Adrenal gland (tissue), 5 donors: ENCODE measurements at regions not wholly inside any gene's neighbourhood (a gene's known extent, or its start where the extent isn't known, plus 50 kb on each side); places are given as distances from the start of the nearest gene placed in this dataset.

Experiments
- CTCF ChIP-seq, 6 experiments: fragments of 450-650 bp in 4 of 6; fragments of 200-600 bp in 2 of 6; sonication (generic) in 1 of 6; IDR thresholded peaks; 1 replicate in 5 of 6; 2 replicates in 1 of 6; pipeline versions ENCODE4 v1.5.1 to v1.8.0; 2016 to 2021; ENCODE audit warnings: antibody characterized with exemption in 6 of 6, mild to moderate bottlenecking in 2 of 6, moderate library complexity in 1 of 6
- POLR2A ChIP-seq, 2 donors: fragments of 450-650 bp; IDR thresholded peaks; one replicate each; pipeline ENCODE4 v1.6.1; 2017; ENCODE audit warnings: antibody characterized with exemption in 2 of 2, mild to moderate bottlenecking in 2 of 2, moderate library complexity in 1 of 2
- donor health status: DM: no; HTN: no; CAD: no.

GRCh38 chr3:154792828-154793227 is 287.3 kb upstream of the MME start:
- TF ChIP-seq CTCF (IDR thresholded peaks at IDR 0.05) (no peak), POLR2A (IDR thresholded peaks at IDR 0.05) (no peak)
